ENCODE measurements at regions not wholly inside any gene's neighbourhood (a gene's known extent, or its start where the extent isn't known, plus 50 kb on each side); places are given as distances from the start of the nearest gene placed in this dataset.
"Not testable (repeated sequence)": the region's sequence is repeated elsewhere in the genome, so short reads cannot be mapped to it uniquely, and the experiment has no call there.

GRCh38 chr1:57532299-57532698 is 108.4 kb upstream of the DAB1 start:
- DNase-seq: no peak

- DNase-seq: not testable (repeated sequence)
Measured at GRCh38 chr1:57530911-57531260, 107.0 kb upstream of the DAB1 start.

GRCh38 chr1:57530206-57530910 is 106.5 kb upstream of the DAB1 start:
- no peak for DNase-seq

GRCh38 chr1:57522575-57522974 is 98.7 kb upstream of the DAB1 start:
- no peak for DNase-seq

GRCh38 chr1:57520743-57521515 is 97.1 kb upstream of the DAB1 start:
- no peak for DNase-seq

GRCh38 chr1:57518496-57518895 is 94.6 kb upstream of the DAB1 start:
- no peak for DNase-seq

- DNase-seq: no peak
Measured at GRCh38 chr1:57517587-57518374, 93.9 kb upstream of the DAB1 start.

- no peak for DNase-seq
Measured at GRCh38 chr1:57512386-57512785, 88.5 kb upstream of the DAB1 start.

- DNase-seq: no peak
Measured at GRCh38 chr1:57506941-57507340, 83.1 kb upstream of the DAB1 start.

- no peak for DNase-seq
Measured at GRCh38 chr1:57503337-57503736, 79.5 kb upstream of the DAB1 start.

- no peak for DNase-seq
Measured at GRCh38 chr1:57500136-57500830, 76.4 kb upstream of the DAB1 start.

- DNase-seq: no peak
Measured at GRCh38 chr1:57494530-57495079, 70.7 kb upstream of the DAB1 start.

GRCh38 chr1:57492586-57493226 is 68.8 kb upstream of the DAB1 start:
- DNase-seq: no peak

GRCh38 chr1:57489358-57490036 is 65.6 kb upstream of the DAB1 start:
- DNase-seq: no peak

GRCh38 chr1:57485643-57486042 is 61.8 kb upstream of the DAB1 start:
- no peak for DNase-seq

- DNase-seq: no peak
Measured at GRCh38 chr1:57483954-57484353, 60.1 kb upstream of the DAB1 start.

GRCh38 chr1:57479471-57479870 is 55.6 kb upstream of the DAB1 start:
- no peak for DNase-seq

GRCh38 chr1:57475366-57475765 is 51.5 kb upstream of the DAB1 start:
- DNase-seq: no peak

GRCh38 chr1:57474137-57474750 is 50.4 kb upstream of the DAB1 start:
- DNase-seq: no peak

All from 8988T (cell line).